Breast epithelium (tissue), 4 donors: ENCODE measurements at regions not wholly inside any gene's neighbourhood (a gene's known extent, or its start where the extent isn't known, plus 50 kb on each side); places are given as distances from the start of the nearest gene placed in this dataset.

Experiments
- DNase-seq, 2 donors: peaks; one replicate each; pipeline ENCODE4 v3.0.0-alpha.2; 2019; ENCODE audit warnings: low spot score in 2 of 2
- H3K27ac ChIP-seq, 2 donors: fragments of 200-600 bp; sonication (generic) in 1 of 2; one replicate each; pipeline ENCODE4 v1.5.1; 2016 to 2019; ENCODE audit warnings: mild to moderate bottlenecking in 1 of 2
- H3K27me3 ChIP-seq, 2 donors: fragments of 200-600 bp; sonication (generic) in 1 of 2; one replicate each; pipeline versions ENCODE4 v1.5.1 to v1.6.0; 2017 to 2019; ENCODE audit warnings: control low read depth in 1 of 2, mild to moderate bottlenecking in 1 of 2
- H3K36me3 ChIP-seq: fragments of 200-600 bp; one replicate; pipeline ENCODE4 v1.5.1; 2019
- H3K4me1 ChIP-seq, 2 donors: fragments of 200-600 bp; sonication (generic); one replicate each; pipeline ENCODE4 v1.5.1; 2016 to 2019; ENCODE audit warnings: control low read depth in 1 of 2
- H3K4me3 ChIP-seq, 3 donors: fragments of 200-600 bp; sonication (generic); 1 replicate in 2 of 3; 2 replicates in 1 of 3; pipeline ENCODE4 v1.5.1; 2016 to 2019; ENCODE audit warnings: mild to moderate bottlenecking in 3 of 3, moderate library complexity in 2 of 3
- H3K9me3 ChIP-seq, 2 donors: fragments of 200-600 bp; sonication (generic) in 1 of 2; one replicate each; pipeline ENCODE4 v1.5.1; 2016 to 2019; ENCODE audit warnings: control low read depth in 1 of 2
- CTCF ChIP-seq, 3 donors: fragments of 450-650 bp; IDR thresholded peaks; one replicate each; pipeline ENCODE4 v1.5.1; 2016 to 2017; ENCODE audit warnings: antibody characterized with exemption in 3 of 3, mild to moderate bottlenecking in 3 of 3, moderate library complexity in 3 of 3
- POLR2A ChIP-seq: fragments of 450-650 bp; IDR thresholded peaks from one replicate; pipeline ENCODE4 v1.6.1; 2016; ENCODE audit warnings: antibody characterized with exemption, mild to moderate bottlenecking, moderate library complexity
- POLR2AphosphoS5 ChIP-seq, 3 donors: sonication (generic); formaldehyde crosslinking; IDR thresholded peaks; one replicate each; pipeline ENCODE4 v1.6.1; 2017; ENCODE audit warnings: antibody characterized with exemption in 3 of 3
- intact Hi-C: fragments of 100-400 bp; cut with DNase I; formaldehyde crosslinking; loops from one replicate; pipeline ENCODE4 v1.15.1; 2023; ENCODE audit warnings: low total_unique reads

DNA sequence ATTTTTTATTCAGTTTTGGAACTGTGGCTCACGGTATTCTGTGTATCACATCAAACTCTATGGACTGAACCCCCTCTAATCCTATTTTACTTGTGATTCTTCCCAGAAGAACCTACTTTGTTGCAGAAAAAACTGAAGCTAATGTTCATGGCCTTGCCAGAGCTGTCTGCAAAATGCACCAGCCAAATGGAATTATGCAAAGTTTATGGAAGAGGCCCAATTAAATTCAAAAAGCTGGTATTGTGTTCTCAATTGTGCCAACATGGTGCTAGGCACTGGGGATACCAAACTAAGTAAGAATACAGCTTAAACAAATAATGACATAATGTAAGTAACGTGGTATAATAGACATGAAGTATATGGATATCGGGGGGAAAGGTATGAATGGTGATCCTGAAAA, 273.8 kb upstream of the DUSP10 start:
- Histone ChIP-seq H3K9me3 (no peaks in the 10 kb centered on the region), H3K36me3 (no peaks in the 10 kb centered on the region), H3K27me3 (no peaks in the 10 kb centered on the region), H3K4me3 (no peak overlapping the region), H3K27ac (no peak overlapping the region), H3K4me1 (no peaks in the 10 kb centered on the region)
- TF ChIP-seq POLR2AphosphoS5 (IDR thresholded peaks at IDR 0.05) = no peak
- TF ChIP-seq CTCF (IDR thresholded peaks at IDR 0.05) = no peak
- TF ChIP-seq POLR2A = no peak
- intact Hi-C loops = no loop called here
- no peak for DNase-seq

GRCh38 chr1:222014001-222014400, 272.1 kb upstream of the DUSP10 start:
- TF ChIP-seq POLR2AphosphoS5 (IDR thresholded peaks at IDR 0.05) = no peak
- TF ChIP-seq CTCF (IDR thresholded peaks at IDR 0.05) = no peak
- no peak for TF ChIP-seq POLR2A
- intact Hi-C loops = no loop called here
- DNase-seq = no peak
- H3K9me3 ChIP-seq = no peaks in the 10 kb centered on the region
- no peaks in the 10 kb centered on the region for H3K27me3 ChIP-seq
- no peak overlapping the region for H3K27ac ChIP-seq
- H3K4me3 ChIP-seq = no peak overlapping the region
- no peaks in the 10 kb centered on the region for H3K4me1 ChIP-seq
- no peaks in the 10 kb centered on the region for H3K36me3 ChIP-seq

- H3K4me3 ChIP-seq = no peak overlapping the region
- no peaks in the 10 kb centered on the region for H3K36me3 ChIP-seq
- intact Hi-C loops = no loop called here
- H3K27me3 ChIP-seq = no peaks in the 10 kb centered on the region
- DNase-seq = no peak
- H3K9me3 ChIP-seq = no peaks in the 10 kb centered on the region
- no peak overlapping the region for H3K27ac ChIP-seq
- TF ChIP-seq POLR2AphosphoS5 (IDR thresholded peaks at IDR 0.05) (no peak), CTCF (IDR thresholded peaks at IDR 0.05) (no peak), POLR2A (no peak)
- no peaks in the 10 kb centered on the region for H3K4me1 ChIP-seq
Observed at GRCh38 chr1:222012816-222013215, 270.9 kb upstream of the DUSP10 start.

GRCh38 chr1:222010306-222010705, 268.4 kb upstream of the DUSP10 start:
- intact Hi-C loops = no loop called here
- TF ChIP-seq POLR2A = no peak
- TF ChIP-seq CTCF (IDR thresholded peaks at IDR 0.05) = no peak
- TF ChIP-seq POLR2AphosphoS5 (IDR thresholded peaks at IDR 0.05) = no peak
- no peaks in the 10 kb centered on the region for H3K4me1 ChIP-seq

DNA sequence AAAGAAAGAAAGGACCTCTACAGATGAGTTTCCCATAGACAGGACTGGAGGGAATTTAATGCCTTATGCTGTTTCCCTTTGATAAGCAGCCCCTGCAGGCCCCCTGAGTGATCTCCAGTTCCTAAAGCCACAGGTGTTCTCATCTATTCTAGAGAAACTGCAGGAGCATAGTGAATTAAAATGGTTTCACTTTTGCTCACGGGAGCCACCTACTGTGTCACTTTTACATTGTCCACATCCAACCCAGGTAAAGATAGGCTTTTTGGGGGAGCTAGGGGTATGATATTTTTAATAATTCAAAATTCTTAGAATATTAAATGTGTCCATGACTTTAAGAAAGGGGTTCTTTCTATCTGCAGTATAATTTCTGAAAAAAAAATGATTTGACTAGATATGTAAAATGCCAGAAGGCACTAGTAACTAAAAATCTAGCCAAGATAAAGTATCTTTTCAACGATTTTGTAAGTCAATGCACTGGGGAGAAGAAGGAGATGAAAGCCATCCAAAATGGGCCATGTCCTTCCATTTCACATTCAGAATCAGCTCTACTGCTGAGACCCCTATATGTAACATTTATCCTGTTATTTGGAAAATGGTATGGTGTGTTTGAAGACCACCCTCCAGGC, 267.3 kb upstream of the DUSP10 start:
- no peak overlapping the region for H3K27ac ChIP-seq
- no peaks in the 10 kb centered on the region for H3K27me3 ChIP-seq
- no peaks in the 10 kb centered on the region for H3K9me3 ChIP-seq
- H3K36me3 ChIP-seq = no peaks in the 10 kb centered on the region
- no peak overlapping the region for H3K4me3 ChIP-seq
- intact Hi-C loops = no loop called here
- H3K4me1 ChIP-seq = no peaks in the 10 kb centered on the region
- DNase-seq = no peak
- no peak for TF ChIP-seq CTCF (IDR thresholded peaks at IDR 0.05)
- TF ChIP-seq POLR2AphosphoS5 (IDR thresholded peaks at IDR 0.05) = no peak
- no peak for TF ChIP-seq POLR2A

More at GRCh38 chr1:222010306-222010705, 268.4 kb upstream of the DUSP10 start:
- H3K36me3 ChIP-seq = no peaks in the 10 kb centered on the region
- no peak for DNase-seq
- H3K9me3 ChIP-seq = no peaks in the 10 kb centered on the region
- H3K27ac ChIP-seq = no peak overlapping the region
- H3K4me3 ChIP-seq = no peak overlapping the region
- H3K27me3 ChIP-seq = no peaks in the 10 kb centered on the region
